RWPE2 (cell line): ENCODE measurements at regions not wholly inside any gene's neighbourhood (a gene's known extent, or its start where the extent isn't known, plus 50 kb on each side); places are given as distances from the start of the nearest gene placed in this dataset.

Source experiments
- ATAC-seq: fragments of 200-7000 bp; cut with Tn5 transposase; 3 replicates; pipeline ENCODE4 v1.9.1; 2021; ENCODE audit warnings: low read depth
- DNase-seq: peaks from one replicate; pipeline ENCODE4 v3.0.0-alpha.2; 2020; ENCODE audit warnings: low spot score
- H3K27ac ChIP-seq: fragments of 450-650 bp; 2 replicates; pipeline ENCODE4 v1.5.1; 2017; ENCODE audit warnings: mild to moderate bottlenecking; ENCODE audit not compliant: poor library complexity, severe bottlenecking
- H3K27me3 ChIP-seq: fragments of 250-450 bp; sonication (Bioruptor Pico); 2 replicates; pipeline ENCODE4 v1.5.1; 2021; ENCODE audit warnings: mild to moderate bottlenecking, moderate library complexity; ENCODE audit not compliant: insufficient read depth, poor library complexity, severe bottlenecking
- H3K36me3 ChIP-seq: fragments of 250-450 bp; sonication (Bioruptor Pico); 2 replicates; pipeline ENCODE4 v1.5.1; 2020; ENCODE audit warnings: low read depth, mild to moderate bottlenecking, moderate library complexity
- H3K4me1 ChIP-seq: fragments of 250-450 bp; sonication (Bioruptor Pico); 2 replicates; pipeline ENCODE4 v1.5.1; 2021; ENCODE audit warnings: mild to moderate bottlenecking, moderate library complexity; ENCODE audit not compliant: insufficient read depth, poor library complexity, severe bottlenecking
- H3K4me3 ChIP-seq: fragments of 250-450 bp; sonication (Bioruptor Pico); 2 replicates; pipeline ENCODE4 v1.5.1; 2021; ENCODE audit warnings: mild to moderate bottlenecking, moderate library complexity; ENCODE audit not compliant: severe bottlenecking
- H3K9me3 ChIP-seq: fragments of 250-450 bp; sonication (Bioruptor Pico); 2 replicates; pipeline ENCODE4 v1.5.1; 2021; ENCODE audit warnings: mild to moderate bottlenecking, moderate library complexity; ENCODE audit not compliant: severe bottlenecking
- CTCF ChIP-seq: fragments of 450-650 bp; IDR thresholded peaks from one replicate; pipeline ENCODE4 v1.5.1; 2017; ENCODE audit warnings: mild to moderate bottlenecking, moderate library complexity; ENCODE audit not compliant: poor library complexity, severe bottlenecking

- peaks cover 10% of the 10 kb centered on the region for H3K4me1 ChIP-seq
- H3K27ac ChIP-seq, result no peak overlapping the region
- no peak overlapping the region for H3K4me3 ChIP-seq
- DNase-seq, result no peak
- H3K9me3 ChIP-seq, result no peaks in the 10 kb centered on the region
- no peaks in the 10 kb centered on the region for H3K36me3 ChIP-seq
- no peak for TF ChIP-seq CTCF
- H3K27me3 ChIP-seq, result no peaks in the 10 kb centered on the region
- no peak for ATAC-seq
These were observed 283.5 kb downstream of the SV2B start for GRCh38 chr15:91383532-91383931.

- Histone ChIP-seq H3K36me3 (no peaks in the 10 kb centered on the region), H3K4me1 (peaks cover 10% of the 10 kb centered on the region), H3K27ac (no peak overlapping the region), H3K9me3 (no peaks in the 10 kb centered on the region), H3K4me3 (no peak overlapping the region), H3K27me3 (no peaks in the 10 kb centered on the region)
- no peak for TF ChIP-seq CTCF
- no peak for DNase-seq
- ATAC-seq, result no peak
These were observed 284.2 kb downstream of the SV2B start for GRCh38 chr15:91384189-91384730.

- ATAC-seq (peak; percentile 96), DNase-seq (no peak)
- Histone ChIP-seq H3K4me1 (peaks cover 10% of the 10 kb centered on the region), H3K27me3 (no peaks in the 10 kb centered on the region), H3K27ac (peak overlapping the region; percentile 55), H3K36me3 (no peaks in the 10 kb centered on the region), H3K4me3 (no peak overlapping the region), H3K9me3 (no peaks in the 10 kb centered on the region)
- no peak for TF ChIP-seq CTCF
These were observed 285.3 kb downstream of the SV2B start for GRCh38 chr15:91385311-91385710.

- no peak overlapping the region for H3K4me3 ChIP-seq
- H3K27me3 ChIP-seq, result no peaks in the 10 kb centered on the region
- no peak for DNase-seq
- peaks cover 6% of the 10 kb centered on the region for H3K9me3 ChIP-seq
- no peaks in the 10 kb centered on the region for H3K4me1 ChIP-seq
- ATAC-seq, result no peak
- H3K27ac ChIP-seq, result no peak overlapping the region
- TF ChIP-seq CTCF, result no peak
- no peaks in the 10 kb centered on the region for H3K36me3 ChIP-seq
These were observed 293.1 kb downstream of the SV2B start for GRCh38 chr15:91393186-91393585.

- no peaks in the 10 kb centered on the region for H3K36me3 ChIP-seq
- DNase-seq (no peak), ATAC-seq (no peak)
- no peaks in the 10 kb centered on the region for H3K4me1 ChIP-seq
- no peak overlapping the region for H3K4me3 ChIP-seq
- H3K27me3 ChIP-seq, result no peaks in the 10 kb centered on the region
- H3K9me3 ChIP-seq, result peaks cover 2% of the 10 kb centered on the region
- TF ChIP-seq CTCF, result no peak
- no peak overlapping the region for H3K27ac ChIP-seq
These were observed 300.4 kb downstream of the SV2B start for GRCh38 chr15:91400481-91400880.
